Caco-2 (cell line): ENCODE measurements at regions not wholly inside any gene's neighbourhood (a gene's known extent, or its start where the extent isn't known, plus 50 kb on each side); places are given as distances from the start of the nearest gene placed in this dataset.

Experiments
- BruUV-seq: library from RNA; stranded (reverse); fragments of 400-500 nt; replicated peaks from 2 replicates; lab custom pipeline; 2021; lab: Mats Ljungman, UMichigan
- CTCF ChIA-PET: fragments of 300-600 bp; sonication (Branson Sonifier 250); formaldehyde crosslinking; loops from one replicate; lab custom pipeline; 2022; ENCODE audit warnings: antibody characterized with exemption; lab: Charles Lee
- POLR2A ChIA-PET: fragments of 300-600 bp; sonication (Branson Sonifier 250); formaldehyde crosslinking; loops from one replicate; lab custom pipeline; 2022; ENCODE audit warnings: antibody characterized with exemption; lab: Charles Lee
- DNase-seq, 2 experiments: peaks; one replicate each; pipeline versions ENCODE4 v3.0.0 to v3.0.0-alpha.2; 2020 to 2022
- H3K27me3 ChIP-seq: replicated peaks from 2 replicates; pipeline ENCODE4 v1.6.0; 2011; ENCODE audit warnings: low read length; ENCODE audit not compliant: control insufficient read depth, insufficient read depth
- H3K36me3 ChIP-seq: 2 replicates; pipeline ENCODE4 v1.5.1; 2011; ENCODE audit warnings: low read length; ENCODE audit not compliant: control insufficient read depth, insufficient read depth
- H3K4me1 ChIP-seq: fragments of 250-450 bp; sonication (Bioruptor Pico); 2 replicates; pipeline ENCODE4 v1.5.1; 2020; ENCODE audit warnings: mild to moderate bottlenecking
- H3K4me3 ChIP-seq: 2 replicates; pipeline ENCODE4 v1.5.1; 2011; ENCODE audit warnings: low read depth, mild to moderate bottlenecking, control low read depth, low read length
- H3K9me3 ChIP-seq: fragments of 250-450 bp; sonication (Bioruptor Pico); 2 replicates; pipeline ENCODE4 v1.5.1; 2020; ENCODE audit warnings: mild to moderate bottlenecking, moderate library complexity
- H3K27ac Mint-ChIP-seq: one replicate; pipeline ENCODE4 v1.8.0; 2022; ENCODE audit warnings: mixed read lengths; ENCODE audit not compliant: unreplicated experiment
- H3K27me3 Mint-ChIP-seq: one replicate; pipeline ENCODE4 v1.8.0; 2022; ENCODE audit warnings: mixed read lengths; ENCODE audit not compliant: insufficient read depth, unreplicated experiment
- H3K36me3 Mint-ChIP-seq: one replicate; pipeline ENCODE4 v1.8.0; 2022; ENCODE audit warnings: mild to moderate bottlenecking, mixed read lengths; ENCODE audit not compliant: insufficient read depth, unreplicated experiment
- H3K4me1 Mint-ChIP-seq: one replicate; pipeline ENCODE4 v1.8.0; 2022; ENCODE audit warnings: low read depth, mixed read lengths; ENCODE audit not compliant: unreplicated experiment
- H3K4me3 Mint-ChIP-seq: one replicate; pipeline ENCODE4 v1.8.0; 2022; ENCODE audit warnings: mild to moderate bottlenecking, moderate library complexity, mixed read lengths; ENCODE audit not compliant: unreplicated experiment
- H3K9me3 Mint-ChIP-seq: one replicate; pipeline ENCODE4 v1.8.0; 2022; ENCODE audit warnings: mixed read lengths; ENCODE audit not compliant: unreplicated experiment
- CTCF ChIP-seq, 2 experiments: fragments of 200-600 bp in 1 of 2; IDR thresholded peaks; 1 replicate in 1 of 2; 2 replicates in 1 of 2; pipeline versions ENCODE4 v1.5.1 to v1.8.0; 2011 to 2022; ENCODE audit warnings: antibody characterized with exemption in 1 of 2, control low read depth in 1 of 2, inconsistent platforms in 1 of 2, low read depth in 1 of 2, low read length in 1 of 2, mild to moderate bottlenecking in 1 of 2, moderate library complexity in 1 of 2; ENCODE audit not compliant: insufficient read depth in 1 of 2, severe bottlenecking in 1 of 2, unreplicated experiment in 1 of 2
- intact Hi-C: fragments of 100-400 bp; cut with micrococcal nuclease; formaldehyde crosslinking; loops from one replicate; pipeline ENCODE4 v1.10.0; 2022; ENCODE audit not compliant: unreplicated experiment

- Histone ChIP-seq H3K4me1 (no peaks in the 10 kb centered on the region), H3K9me3 (no peaks in the 10 kb centered on the region), H3K4me3 (no peak overlapping the region), H3K36me3 (no peaks in the 10 kb centered on the region), H3K27me3 (no peaks in the 10 kb centered on the region)
- ChIA-PET POLR2A (no interaction called here), CTCF (no interaction called here)
- no peaks in the 10 kb centered on the region for H3K9me3 Mint-ChIP-seq
- no peaks in the 10 kb centered on the region for H3K4me1 Mint-ChIP-seq
- intact Hi-C loops: no loop called here
- no TSS peak for BruUV-seq
- H3K36me3 Mint-ChIP-seq: no peaks in the 10 kb centered on the region
- H3K27ac Mint-ChIP-seq: no peak overlapping the region
- H3K27me3 Mint-ChIP-seq: no peaks in the 10 kb centered on the region
- no peak for DNase-seq
- no peak for TF ChIP-seq CTCF (IDR thresholded peaks at IDR 0.05; ENCODE audit: insufficient read depth in 1 of 2, low read depth in 1 of 2, low read length in 1 of 2, severe bottlenecking in 1 of 2, unreplicated experiment in 1 of 2)
- no peak overlapping the region for H3K4me3 Mint-ChIP-seq
Observed at GRCh38 chr7:109101332-109101731, 531.7 kb downstream of the DNAJB9 start.

GRCh38 chr7:109109558-109109957, 539.9 kb downstream of the DNAJB9 start:
- ChIA-PET POLR2A (no interaction called here), CTCF (interaction anchor here (0.6 kb wide), 1 partner anchor 281 kb away, joined by 5 read pairs; no protein-coding TSS in a partner anchor)
- H3K27ac Mint-ChIP-seq: no peak overlapping the region
- no TSS peak for BruUV-seq
- Histone ChIP-seq H3K27me3 (no peaks in the 10 kb centered on the region), H3K36me3 (no peaks in the 10 kb centered on the region), H3K4me3 (no peak overlapping the region), H3K4me1 (no peaks in the 10 kb centered on the region), H3K9me3 (no peaks in the 10 kb centered on the region)
- intact Hi-C loops: no loop called here
- TF ChIP-seq CTCF (IDR thresholded peaks at IDR 0.05; ENCODE audit: insufficient read depth in 1 of 2, low read depth in 1 of 2, low read length in 1 of 2, severe bottlenecking in 1 of 2, unreplicated experiment in 1 of 2): no peak
- no peaks in the 10 kb centered on the region for H3K36me3 Mint-ChIP-seq
- H3K27me3 Mint-ChIP-seq: no peaks in the 10 kb centered on the region
- H3K9me3 Mint-ChIP-seq: peaks cover 9% of the 10 kb centered on the region
- H3K4me1 Mint-ChIP-seq: no peaks in the 10 kb centered on the region
- H3K4me3 Mint-ChIP-seq: no peak overlapping the region
- DNase-seq: no peak

GRCh38 chr7:109111086-109111485, 541.4 kb downstream of the DNAJB9 start:
- no peak overlapping the region for H3K27ac Mint-ChIP-seq
- H3K4me1 Mint-ChIP-seq: no peaks in the 10 kb centered on the region
- H3K36me3 ChIP-seq: no peaks in the 10 kb centered on the region
- H3K4me1 ChIP-seq: no peaks in the 10 kb centered on the region
- no peaks in the 10 kb centered on the region for H3K9me3 ChIP-seq
- intact Hi-C loops: no loop called here
- ChIA-PET CTCF (no interaction called here), POLR2A (no interaction called here)
- H3K27me3 ChIP-seq: no peaks in the 10 kb centered on the region
- peaks cover 9% of the 10 kb centered on the region for H3K9me3 Mint-ChIP-seq
- H3K27me3 Mint-ChIP-seq: no peaks in the 10 kb centered on the region
- DNase-seq: no peak
- no peak overlapping the region for H3K4me3 ChIP-seq
- BruUV-seq: no TSS peak
- TF ChIP-seq CTCF (IDR thresholded peaks at IDR 0.05; ENCODE audit: insufficient read depth in 1 of 2, low read depth in 1 of 2, low read length in 1 of 2, severe bottlenecking in 1 of 2, unreplicated experiment in 1 of 2): no peak
- no peaks in the 10 kb centered on the region for H3K36me3 Mint-ChIP-seq
- H3K4me3 Mint-ChIP-seq: no peak overlapping the region
